ENCODE measurements at regions not wholly inside any gene's neighbourhood (a gene's known extent, or its start where the extent isn't known, plus 50 kb on each side); places are given as distances from the start of the nearest gene placed in this dataset.

GRCh38 chr7:41315764-41316163, 387.1 kb downstream of the INHBA start:
- H3K79me1 ChIP-seq (ENCODE audit: low read depth, low read length) = no peaks in the 10 kb centered on the region
- DNase-seq (ENCODE audit: low read depth in 1 of 2, low spot score in 2 of 2) (peak in 1 of 2 experiments; percentile 83), FAIRE-seq (no peak)
- no peaks in the 10 kb centered on the region for H3K79me2 ChIP-seq (ENCODE audit: control insufficient read depth in 1 of 2, insufficient read depth in 2 of 2, low read length in 2 of 2)
- no peaks in the 10 kb centered on the region for H3K9me3 ChIP-seq (ENCODE audit: insufficient read depth in 2 of 2, low read depth in 1 of 2, low read length in 1 of 2)
- no peak overlapping the region for H2BK12ac ChIP-seq (ENCODE audit: low read depth, low read length)
- no peak overlapping the region for H3K18ac ChIP-seq (ENCODE audit: extremely low read depth, low read length)
- H2BK120ac ChIP-seq (replicated peaks; ENCODE audit: low read depth, low read length) = no peak overlapping the region
- no peaks in the 10 kb centered on the region for H3K36me3 ChIP-seq (ENCODE audit: control insufficient read depth in 2 of 4, insufficient read depth in 4 of 4, low read length in 3 of 4)
- H3K9ac ChIP-seq (replicated peaks in 1 of 4; ENCODE audit: extremely low read depth in 1 of 4, low read depth in 3 of 4, low read length in 3 of 4) = no peak overlapping the region
- no peak for TF ChIP-seq CREB1 (IDR thresholded peaks at IDR 0.05)
- no peak for TF ChIP-seq JUND (IDR thresholded peaks at IDR 0.05; ENCODE audit: low read length)
- no peak for TF ChIP-seq POLR2AphosphoS5 (IDR thresholded peaks at IDR 0.05; ENCODE audit: low read depth, low read length)
- TF ChIP-seq KDM5A (IDR thresholded peaks at IDR 0.05; ENCODE audit: low read length) = no peak
- peak; percentile 80 to 92 (median 83) for TF ChIP-seq CTCF (IDR thresholded peaks at IDR 0.05; ENCODE audit: control extremely low read depth in 1 of 3, insufficient read depth in 1 of 3, low read depth in 1 of 3, low read length in 3 of 3)
- TF ChIP-seq KDM1A (IDR thresholded peaks at IDR 0.05; ENCODE audit: borderline replicate concordance, low read length) = no peak
- TF ChIP-seq CBX5 (IDR thresholded peaks at IDR 0.05; ENCODE audit: low read depth, low read length) = no peak
- peak; percentile 73 to 80 for TF ChIP-seq RAD21 (IDR thresholded peaks at IDR 0.05 in 1 of 2, conservative IDR thresholded peaks at IDR 0.05 in 1 of 2; ENCODE audit: low read depth in 2 of 2, low read length in 2 of 2)
- ChIA-PET CTCF (ENCODE audit: partially characterized antibody) (interaction anchor here (0.6 to 2.5 kb wide), 36 partner anchors 9 to 684 kb away, joined by 3 to 12 read pairs (median 3); partner anchors contain the start of gene INHBA), POLR2A (ENCODE audit: partially characterized antibody) (interaction anchor here (0.5 kb wide), 1 partner anchor 261 kb away, joined by 4 read pairs; no protein-coding TSS in a partner anchor)
- H2AK5ac ChIP-seq (ENCODE audit: low read depth, low read length) = no peak overlapping the region
- no peaks in the 10 kb centered on the region for H4K20me1 ChIP-seq (replicated peaks in 1 of 2; ENCODE audit: control insufficient read depth in 1 of 2, insufficient read depth in 2 of 2, low read length in 2 of 2)
- no peak overlapping the region for H3K23ac ChIP-seq (ENCODE audit: insufficient read length)
- H2BK15ac ChIP-seq (ENCODE audit: low read length) = no peak overlapping the region
- WGBS, 2 experiments (ENCODE audit: extremely low coverage in 1 of 2, insufficient coverage in 1 of 2, insufficient read length in 1 of 2, insufficient replicate concordance in 2 of 2, low coverage in 1 of 2, low lambda C conversion rate in 2 of 2, missing lambda C conversion rate in 1 of 2) = 65% methylated on average over 4 of the region's 4 CpGs; no CpG with 5 or more reads in 1 of the 2 experiments
- no peak overlapping the region for H3K56ac ChIP-seq (replicated peaks; ENCODE audit: insufficient read length, low read depth, low read length)
- H2BK20ac ChIP-seq (ENCODE audit: low read length) = no peak overlapping the region
- H2BK5ac ChIP-seq (ENCODE audit: low read depth, low read length) = no peak overlapping the region
- no peak overlapping the region for H3K14ac ChIP-seq (ENCODE audit: insufficient read length)
- no peak overlapping the region for H3K4me2 ChIP-seq (ENCODE audit: insufficient read depth in 1 of 2, low read depth in 2 of 2, low read length in 2 of 2)
- no peak overlapping the region for H4K91ac ChIP-seq (replicated peaks; ENCODE audit: insufficient read length, low read length)
- no peak overlapping the region for H3K27ac ChIP-seq (ENCODE audit: low read depth, low read length)
- H3K27me3 ChIP-seq (replicated peaks in 1 of 4; ENCODE audit: control insufficient read depth in 3 of 4, extremely low read depth in 1 of 4, insufficient read depth in 3 of 4, low read length in 3 of 4) = no peaks in the 10 kb centered on the region
- no peak overlapping the region for H2AFZ ChIP-seq (ENCODE audit: low read length)
- H4K8ac ChIP-seq (ENCODE audit: extremely low read depth, insufficient read depth, low read length) = no peak overlapping the region
- peaks cover 0 to 5% (median 4%) of the 10 kb centered on the region in 4 experiments; a peak in 3 of 7 replicates for H3K4me1 ChIP-seq (replicated peaks in 1 of 4; ENCODE audit: control insufficient read depth in 3 of 4, insufficient read depth in 4 of 4, low read length in 3 of 4)
- H4K5ac ChIP-seq (ENCODE audit: insufficient read length, low read depth, low read length) = no peak overlapping the region
- H3K4me3 ChIP-seq (ENCODE audit: extremely low read depth in 1 of 4, insufficient read depth in 2 of 4, low read depth in 3 of 4, low read length in 4 of 4) = no peak overlapping the region
- H3K4ac ChIP-seq (replicated peaks; ENCODE audit: insufficient read length, low read depth, low read length) = no peak overlapping the region
- H3K23me2 ChIP-seq (ENCODE audit: low read depth, low read length) = no peaks in the 10 kb centered on the region
